AG08396 (cell line): ENCODE measurements at regions not wholly inside any gene's neighbourhood (a gene's known extent, or its start where the extent isn't known, plus 50 kb on each side); places are given as distances from the start of the nearest gene placed in this dataset.
"Not testable (repeated sequence)": the region's sequence is repeated elsewhere in the genome, so short reads cannot be mapped to it uniquely, and the experiment has no call there.

Experiments used
- DNase-seq: peaks from one replicate; pipeline ENCODE4 v3.0.0; 2012; ENCODE audit warnings: low spot score, mixed read lengths

DNA sequence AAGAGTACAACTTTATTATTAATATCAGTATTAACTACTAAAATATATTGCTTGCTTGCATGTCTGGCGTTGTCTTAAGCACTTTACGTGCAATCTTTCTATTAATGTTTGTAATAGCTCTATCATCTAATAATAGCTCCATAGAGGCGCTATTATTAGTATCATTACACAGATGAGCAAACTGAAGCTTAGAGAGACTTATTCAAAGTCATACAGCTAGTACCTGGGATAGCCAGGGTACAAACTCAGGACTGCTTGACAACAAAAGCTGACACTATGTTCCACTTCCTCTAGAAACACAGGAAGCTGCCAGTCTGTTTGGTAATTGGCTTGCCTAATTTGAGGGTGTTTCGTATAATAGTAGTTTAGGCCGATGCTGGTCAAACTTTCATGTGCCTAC, 523.2 kb downstream of the RMST start:
- no peak for DNase-seq

DNA sequence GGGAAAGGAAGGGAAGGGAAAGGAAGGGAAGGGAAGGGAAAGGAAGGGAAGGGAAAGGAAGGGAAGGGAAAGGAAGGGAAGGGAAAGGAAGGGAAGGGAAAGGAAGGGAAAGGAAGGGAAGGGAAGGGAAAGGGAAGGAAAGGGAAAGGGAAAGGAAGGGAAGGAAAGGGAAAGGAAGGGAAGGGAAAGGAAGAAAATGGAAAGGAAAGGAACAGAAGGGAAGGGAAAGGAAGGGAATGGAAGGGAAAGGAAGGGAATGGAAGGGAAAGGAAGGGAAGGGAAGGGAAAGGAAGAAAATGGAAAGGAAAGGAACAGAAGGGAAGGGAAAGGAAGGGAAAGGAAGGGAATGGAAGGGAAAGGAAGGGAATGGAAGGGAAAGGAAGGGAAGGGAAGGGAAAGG, 526.0 kb downstream of the RMST start:
- DNase-seq: not testable (repeated sequence)

DNA sequence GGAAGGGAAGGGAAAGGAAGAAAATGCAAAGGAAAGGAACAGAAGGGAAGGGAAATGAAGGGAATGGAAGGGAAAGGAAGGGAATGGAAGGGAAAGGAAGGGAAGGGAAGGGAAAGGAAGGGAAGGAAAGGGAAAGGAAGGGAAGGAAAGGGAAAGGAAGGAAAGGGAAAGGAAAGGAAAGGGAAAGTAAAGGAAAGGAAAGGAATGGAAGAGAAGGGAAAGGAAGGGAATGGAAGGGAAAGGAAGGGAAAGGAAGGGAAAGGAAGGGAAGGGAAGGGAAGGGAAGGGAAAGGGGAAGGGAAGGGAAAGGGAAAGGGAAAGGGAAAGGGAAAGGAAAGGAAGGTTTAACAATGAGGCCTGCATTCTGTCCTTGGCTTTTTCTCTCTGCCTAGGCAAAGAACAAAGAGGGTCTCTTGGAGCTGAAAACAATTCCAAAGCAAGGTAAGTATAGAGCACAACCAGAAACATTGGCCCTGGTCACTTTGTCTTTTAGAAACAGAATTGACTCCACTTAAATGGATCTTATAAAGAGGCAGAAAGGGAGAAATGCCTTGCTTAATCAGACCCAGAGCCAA, 525.9 kb upstream of the TMPO start:
- DNase-seq: no peak

DNA sequence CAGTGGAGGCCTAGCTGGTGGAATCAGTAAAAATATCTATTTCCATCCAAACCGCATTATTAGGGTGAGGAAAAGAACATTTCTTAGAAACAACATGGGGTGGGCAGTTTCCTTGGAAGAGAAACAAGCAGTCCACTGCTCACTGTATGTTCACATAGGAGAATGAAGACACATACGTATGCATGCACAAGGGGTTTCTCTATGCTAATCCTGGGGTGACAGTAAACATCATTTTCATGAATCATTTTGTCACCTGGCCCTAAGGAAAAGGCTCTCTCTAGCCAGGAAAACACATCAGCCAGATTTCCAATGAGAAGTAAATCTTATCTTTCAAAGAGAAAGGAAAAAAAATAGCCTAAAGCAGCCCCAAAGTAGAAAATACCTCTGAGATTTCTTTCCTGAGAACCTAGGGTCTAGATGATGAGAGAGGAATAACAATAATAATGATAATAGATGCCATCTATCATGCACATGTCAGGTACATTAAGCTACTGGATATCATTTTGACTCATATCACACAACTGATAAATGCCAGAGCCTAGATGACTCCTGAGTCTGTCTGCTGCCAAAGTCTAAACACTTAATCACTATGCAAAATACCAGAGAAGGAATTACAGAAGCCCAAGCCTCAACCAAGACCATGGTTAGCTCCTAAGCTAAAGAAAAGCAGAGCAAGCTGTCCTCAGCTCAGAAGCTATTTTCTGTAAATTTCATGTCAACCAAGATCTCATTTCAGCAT, 520.5 kb upstream of the TMPO start:
- no peak for DNase-seq

DNA sequence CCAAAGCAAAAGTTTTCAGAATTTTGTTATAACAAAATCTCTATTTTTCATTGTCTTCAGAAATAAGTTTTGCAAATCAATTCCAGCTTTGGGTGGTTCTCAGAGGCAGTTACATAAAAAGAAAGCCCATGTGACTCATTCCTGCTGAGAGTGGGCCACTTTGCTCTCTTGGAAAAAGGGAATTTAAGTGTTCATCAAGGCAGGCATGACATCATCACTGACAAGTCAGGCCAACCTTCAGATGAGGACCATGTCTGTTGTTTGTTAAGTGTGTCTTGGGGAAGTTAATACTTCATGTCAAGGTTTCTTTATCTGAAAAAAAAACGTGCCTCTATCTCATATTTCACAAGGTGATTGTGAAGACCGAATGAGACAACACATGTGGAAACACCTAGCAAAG, 519.8 kb upstream of the TMPO start:
- no peak for DNase-seq

DNA sequence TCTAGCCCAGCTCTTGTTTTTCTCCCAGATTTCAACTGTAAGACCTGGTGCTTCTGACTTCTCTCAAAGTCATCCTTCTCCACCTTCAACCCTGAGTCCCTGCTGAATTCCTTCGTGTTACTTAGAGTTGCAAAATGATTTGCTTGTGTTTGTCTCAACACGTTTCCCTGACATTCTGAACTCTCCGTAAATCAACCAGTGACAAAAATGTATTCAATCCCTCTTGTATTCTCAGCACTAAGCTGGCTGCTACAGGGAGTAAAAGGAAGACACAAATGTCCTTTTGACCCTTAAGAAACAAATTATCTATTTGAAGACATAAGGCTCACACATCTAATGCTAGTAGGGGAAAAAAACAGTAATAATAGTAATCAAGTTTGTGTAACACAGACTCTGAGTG, 514.0 kb upstream of the TMPO start:
- no peak for DNase-seq

DNA sequence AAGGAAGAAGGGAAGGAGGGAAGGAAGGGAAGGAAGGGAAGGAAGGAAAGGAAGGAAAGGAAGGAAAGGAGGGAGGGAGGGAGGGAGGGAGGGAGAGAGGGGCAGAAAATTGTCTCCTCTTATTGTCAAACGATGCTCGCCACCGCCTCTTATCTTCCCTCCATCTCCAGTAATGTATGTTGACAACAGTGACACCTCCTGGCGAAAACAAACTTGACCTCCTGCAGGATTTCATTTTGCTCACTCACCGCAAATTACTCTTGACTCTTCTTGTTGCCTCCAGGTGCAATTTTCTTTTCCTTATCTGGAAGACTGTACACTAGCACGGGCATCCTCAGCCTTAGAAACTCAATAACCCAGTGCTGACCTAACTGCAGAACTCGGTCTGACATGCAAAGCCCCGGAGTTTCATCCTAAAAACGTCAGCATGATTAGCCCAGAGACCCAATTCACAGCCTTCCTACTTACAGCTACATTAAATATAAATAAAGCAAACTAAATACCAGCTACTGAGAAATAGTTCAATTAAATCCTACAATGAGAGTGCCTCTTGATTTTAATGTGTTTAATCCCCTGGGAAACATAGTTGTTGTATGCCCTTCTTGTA, 512.4 kb upstream of the TMPO start:
- no peak for DNase-seq

DNA sequence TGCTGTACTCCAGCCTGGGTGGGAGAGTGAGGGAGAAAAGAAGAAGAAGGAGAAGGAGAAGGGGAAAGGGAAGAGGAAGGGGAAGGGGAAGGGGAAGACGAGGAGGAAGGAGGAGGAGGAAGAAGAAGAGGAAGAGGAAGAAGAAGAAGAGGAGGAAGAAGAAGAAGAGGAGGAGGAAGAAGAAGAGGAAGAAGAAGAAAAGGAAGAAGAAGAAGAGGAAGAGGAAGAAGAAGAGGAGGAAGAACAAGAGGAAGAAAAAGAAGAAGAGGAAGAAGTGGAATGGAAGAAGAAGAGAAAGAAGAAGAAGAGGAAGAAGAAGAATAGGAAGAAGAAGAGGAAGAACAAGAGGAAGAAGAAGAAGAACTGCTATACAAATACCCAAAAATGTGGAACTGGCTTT, 507.4 kb upstream of the TMPO start:
- no peak for DNase-seq

DNA sequence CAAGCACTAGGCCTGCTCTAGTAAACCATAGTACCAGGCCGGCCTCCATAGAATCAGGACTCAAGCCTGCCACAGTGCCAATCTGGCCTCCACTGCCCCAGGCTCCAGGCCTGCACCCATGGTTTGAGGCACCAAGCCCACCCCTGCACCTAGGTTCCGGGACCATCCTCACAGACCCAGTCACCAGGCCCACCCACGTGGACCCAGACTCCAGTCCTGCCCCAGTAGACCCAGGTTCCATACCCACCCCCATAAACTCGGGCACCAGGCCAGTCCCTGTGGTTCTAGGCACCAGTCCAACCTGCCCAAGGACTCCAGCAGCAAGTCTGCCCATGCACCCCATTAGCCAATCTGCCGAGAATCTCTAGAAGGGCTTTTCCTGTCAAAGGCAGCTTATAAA, 501.8 kb upstream of the TMPO start:
- DNase-seq: no peak

DNA sequence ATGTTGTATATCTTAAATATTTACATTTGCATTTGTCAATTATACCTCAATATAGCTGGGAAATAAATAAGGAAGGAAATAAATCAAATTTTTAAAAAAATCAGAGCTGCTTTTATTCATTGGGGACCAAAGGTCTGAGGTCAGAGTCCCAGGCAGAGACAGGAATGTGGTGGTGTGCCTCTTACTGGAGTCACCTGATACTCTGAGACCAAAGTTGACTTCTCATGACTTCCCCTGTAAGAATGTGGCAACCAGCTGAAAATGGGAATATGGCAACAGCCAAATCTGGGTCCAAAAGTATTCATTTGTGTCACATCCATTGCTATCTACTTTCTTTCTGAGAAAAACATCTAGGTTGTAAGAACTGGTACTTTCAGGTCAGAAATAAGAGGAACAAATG, 496.6 kb upstream of the TMPO start:
- DNase-seq: no peak

DNA sequence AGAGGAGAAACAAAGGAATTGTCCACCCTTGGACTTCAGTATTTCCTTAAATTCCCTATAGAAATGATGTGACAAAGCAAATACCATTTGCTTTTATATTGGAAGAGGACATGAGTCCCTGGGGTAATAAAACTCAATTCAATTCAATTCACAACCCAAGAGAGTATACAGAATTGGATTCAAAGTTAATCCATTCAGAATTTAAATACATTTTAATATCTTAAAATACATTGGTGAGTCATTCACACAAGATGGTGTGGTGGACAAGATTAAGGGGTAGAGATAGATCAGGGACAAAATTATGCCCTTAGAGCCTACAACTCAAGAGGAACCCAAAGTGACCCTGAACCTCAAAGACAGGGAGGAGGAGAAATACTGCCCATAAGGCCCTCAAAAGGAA, 495.0 kb upstream of the TMPO start:
- DNase-seq: no peak

DNA sequence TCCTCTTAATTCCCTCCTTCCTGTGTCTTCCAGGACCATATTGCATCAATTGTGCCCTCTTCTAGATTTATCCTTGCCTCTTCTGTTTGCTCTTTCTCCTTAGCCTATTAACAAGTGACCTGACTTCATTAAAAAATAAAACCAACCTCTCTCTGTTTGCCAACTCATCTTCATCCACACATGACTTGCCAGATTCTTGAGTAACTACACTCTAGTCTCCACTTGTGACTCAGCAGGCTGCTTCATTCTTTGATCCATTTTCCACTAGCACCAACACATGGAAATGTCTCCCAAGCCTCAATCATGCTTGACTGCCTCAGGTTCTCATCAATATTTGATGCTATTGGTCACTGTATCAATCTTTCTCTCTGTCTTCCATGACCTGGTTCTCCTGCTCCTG, 492.4 kb upstream of the TMPO start:
- no peak for DNase-seq

DNA sequence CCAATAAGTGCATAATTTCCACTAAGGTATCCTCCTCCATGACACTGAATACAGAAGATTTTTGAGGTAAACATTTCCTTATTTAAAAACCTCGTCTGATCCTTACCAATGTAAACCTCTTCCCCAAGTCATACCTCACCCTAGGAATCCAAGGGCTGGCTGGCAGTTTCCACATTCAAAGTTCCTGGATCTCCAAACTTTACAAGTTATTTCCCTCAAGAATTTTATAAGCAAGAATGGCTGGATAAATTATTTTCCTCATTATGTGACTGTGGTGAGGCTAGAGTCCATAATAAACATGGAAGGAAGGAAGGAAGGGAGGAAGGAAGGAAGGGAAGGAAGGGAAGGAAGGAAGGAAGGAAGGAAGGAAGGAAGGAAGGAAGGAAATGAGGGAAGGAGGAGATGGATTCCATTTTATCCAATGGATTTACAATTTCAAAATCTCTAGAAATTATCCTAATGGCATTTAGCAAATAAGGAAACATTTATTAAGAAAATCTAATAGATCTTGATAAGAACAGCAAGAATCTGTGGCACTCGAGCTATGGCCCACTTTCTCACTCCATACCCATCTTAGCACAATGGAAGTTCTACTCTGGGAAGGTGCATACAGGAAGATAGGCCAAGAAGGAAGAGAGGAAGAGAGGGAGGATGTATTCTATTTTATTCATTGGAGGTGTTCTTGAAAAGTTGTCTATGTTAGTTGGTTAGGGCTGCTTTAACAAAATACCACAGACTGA, 477.8 kb upstream of the TMPO start:
- no peak for DNase-seq

DNA sequence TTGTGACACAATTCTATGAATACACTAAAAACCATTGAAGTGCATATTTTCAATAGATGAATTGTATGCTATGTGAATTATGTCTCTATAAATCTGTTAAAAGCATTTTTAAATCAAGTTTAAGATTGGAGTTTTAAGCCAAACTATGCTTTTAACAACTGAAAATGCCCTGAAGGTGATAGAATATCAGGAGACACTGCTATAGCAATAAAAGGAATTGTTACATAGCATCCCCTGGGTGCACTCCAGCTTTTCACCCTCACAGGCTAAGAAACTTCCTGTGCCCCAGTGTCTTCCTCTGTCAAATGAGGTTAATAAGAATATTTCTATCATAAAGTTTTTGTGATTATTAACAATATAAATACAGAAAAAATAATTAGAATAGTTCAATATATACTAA, 472.7 kb upstream of the TMPO start:
- DNase-seq: no peak

DNA sequence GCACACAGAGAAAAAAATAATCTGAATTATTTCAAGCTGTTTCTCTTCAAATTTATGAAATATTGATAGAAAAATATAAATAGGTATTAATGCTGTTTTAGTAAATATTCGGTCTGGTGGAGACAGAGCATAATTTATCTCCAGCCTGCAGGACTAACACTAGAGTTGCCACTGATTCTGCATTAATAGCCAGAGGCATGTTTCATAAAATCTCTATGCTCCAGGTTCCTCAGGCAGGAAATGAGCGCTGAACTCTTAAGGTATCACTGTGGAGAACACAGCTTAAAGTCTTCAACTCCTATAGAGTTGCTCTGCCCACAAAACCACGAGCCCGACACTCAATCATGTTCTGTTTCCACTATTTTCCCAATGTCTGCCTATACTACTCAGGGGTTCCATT, 470.0 kb upstream of the TMPO start:
- no peak for DNase-seq

DNA sequence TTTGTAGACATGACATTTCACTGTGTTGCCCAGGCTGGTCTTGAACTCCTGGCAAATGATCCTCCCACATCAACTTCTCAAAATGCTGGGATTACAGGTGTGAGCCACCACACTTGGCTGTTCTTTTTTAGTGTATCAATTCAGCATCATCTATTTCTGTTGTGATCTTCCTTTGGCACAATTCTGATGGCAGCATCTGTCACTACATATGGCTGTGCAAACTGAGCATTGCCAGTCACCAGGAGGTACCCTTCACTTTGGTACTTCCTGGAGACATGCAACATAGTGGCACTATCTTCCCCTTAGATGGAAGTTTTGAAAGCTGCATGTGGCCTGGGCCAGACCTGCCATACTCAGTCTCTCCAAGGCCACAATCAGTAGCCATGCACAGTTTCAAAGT, 467.1 kb upstream of the TMPO start:
- DNase-seq: no peak

DNA sequence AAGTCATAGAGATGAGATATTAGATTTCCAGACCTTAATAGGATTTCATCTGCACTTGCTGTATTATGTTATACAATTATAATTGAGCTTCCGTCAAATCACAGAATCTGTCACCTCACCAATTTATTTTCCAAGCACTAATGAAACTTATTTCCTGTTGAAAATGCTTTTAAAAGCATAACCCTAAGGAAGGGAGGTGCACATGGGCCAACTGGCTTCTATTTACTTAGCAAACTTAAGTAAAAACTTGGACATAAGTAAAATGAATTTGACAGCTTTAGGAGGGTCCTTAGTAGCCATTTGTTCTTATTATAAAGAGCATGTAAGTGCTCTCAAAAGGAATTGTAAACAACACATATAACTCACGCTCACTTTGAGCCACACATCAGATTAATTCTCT, 462.2 kb upstream of the TMPO start:
- no peak for DNase-seq

DNA sequence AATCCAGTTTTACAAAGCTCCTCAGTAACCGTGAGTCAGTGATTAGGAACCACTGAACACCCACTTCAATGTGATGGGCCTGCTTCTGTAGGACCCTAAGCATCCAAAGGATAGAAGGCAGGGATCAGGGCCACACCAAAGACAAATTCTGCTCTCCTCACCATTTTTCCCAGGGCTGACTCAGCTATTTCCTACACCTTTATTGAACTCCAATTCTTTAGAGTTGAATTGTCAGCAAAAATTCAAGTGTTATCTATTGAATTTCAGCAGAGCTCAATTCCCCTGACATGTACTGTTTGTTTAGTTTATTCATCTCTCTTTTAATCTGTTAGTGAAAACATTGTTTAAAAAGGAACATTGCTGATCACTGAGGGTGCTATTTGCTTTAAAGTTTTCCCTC, 457.7 kb upstream of the TMPO start:
- no peak for DNase-seq

DNA sequence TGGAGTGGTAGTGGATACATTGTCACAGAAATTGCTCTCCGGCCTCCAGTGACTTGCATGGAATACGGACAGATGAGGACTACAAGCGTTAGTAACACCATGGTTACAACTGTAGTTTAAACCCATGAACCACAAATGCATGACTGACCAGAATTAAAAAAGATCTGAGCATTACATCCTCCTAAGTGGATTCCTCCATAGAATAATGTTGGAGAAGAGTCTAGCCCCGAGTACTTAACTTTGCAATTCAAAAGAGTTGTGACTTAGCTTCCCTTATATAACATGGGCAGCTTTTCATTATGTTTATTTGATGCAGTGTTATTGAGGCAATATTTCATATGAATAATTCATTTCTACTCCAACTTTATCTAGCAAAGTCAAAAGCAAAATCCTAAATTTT, 457.2 kb upstream of the TMPO start:
- no peak for DNase-seq

DNA sequence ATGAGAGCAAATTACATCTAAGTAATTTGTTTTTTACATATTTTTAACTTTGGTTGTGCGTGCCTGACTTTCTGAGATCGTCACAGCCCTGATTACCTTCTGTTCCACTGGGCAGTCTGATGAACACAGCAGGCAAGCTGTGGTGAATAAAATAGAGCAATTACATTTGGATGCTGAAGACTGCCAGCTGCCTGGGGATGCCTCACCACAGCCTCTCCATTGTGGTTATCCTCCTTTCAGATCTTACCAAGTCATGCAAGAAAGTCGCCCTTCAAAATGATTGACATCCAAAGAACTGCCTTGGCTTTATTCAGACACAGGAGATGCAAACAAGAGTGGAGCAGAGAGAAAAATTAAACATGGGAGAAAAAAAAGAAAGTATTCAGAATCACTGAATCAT, 456.6 kb upstream of the TMPO start:
- no peak for DNase-seq

DNA sequence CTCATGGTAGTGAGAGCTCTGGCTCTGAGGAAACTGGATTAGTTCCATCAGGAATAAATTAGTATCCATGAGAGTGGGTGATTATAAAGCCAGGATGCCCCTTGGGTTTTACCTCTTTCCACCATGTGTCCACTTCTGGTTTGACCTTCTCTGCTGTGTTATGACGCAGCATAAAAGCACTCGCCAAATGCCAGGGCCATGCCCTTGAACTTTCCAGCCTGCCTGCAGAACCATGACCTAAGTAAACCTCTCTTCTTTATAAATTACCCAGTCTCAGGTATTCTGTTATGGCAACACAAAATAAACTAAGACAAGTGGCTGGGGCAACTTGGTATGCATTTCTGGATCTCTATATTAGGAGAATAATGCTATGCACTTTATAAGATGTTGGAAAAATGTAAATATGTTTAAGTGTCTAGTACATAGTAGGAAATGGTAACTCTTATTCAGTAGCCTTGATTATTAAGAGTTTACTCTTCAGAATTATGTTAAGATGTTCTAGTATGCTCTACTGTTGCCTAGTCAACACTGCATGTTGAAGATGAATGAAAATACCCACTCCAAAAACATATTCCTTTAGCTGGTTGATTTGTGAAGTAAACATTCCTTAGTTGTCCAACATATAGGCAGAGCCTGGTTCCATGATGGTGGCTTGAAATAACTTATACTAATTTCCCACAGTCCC, 455.6 kb upstream of the TMPO start:
- DNase-seq: no peak

DNA sequence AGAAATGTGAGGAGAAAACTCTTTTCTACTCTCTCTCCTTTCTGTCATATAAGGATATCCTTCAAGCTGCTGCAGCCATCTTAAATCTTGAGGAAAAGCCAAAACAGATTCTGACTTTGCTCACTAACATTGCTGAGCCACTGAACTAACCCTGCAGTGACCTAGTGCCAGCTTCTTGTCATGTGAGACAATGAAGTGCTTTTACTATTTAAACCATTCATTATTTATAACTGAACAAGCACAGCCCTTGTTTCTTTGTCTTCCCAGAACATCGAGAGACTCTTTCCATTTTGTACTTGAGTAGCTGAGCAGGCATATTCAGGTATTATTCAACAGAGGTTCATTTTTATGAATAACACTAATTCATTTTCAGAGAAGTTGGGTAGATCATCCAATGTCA, 455.0 kb upstream of the TMPO start:
- no peak for DNase-seq
